HepG2 (cell line): ENCODE measurements at regions not wholly inside any gene's neighbourhood (a gene's known extent, or its start where the extent isn't known, plus 50 kb on each side); places are given as distances from the start of the nearest gene placed in this dataset.

Experiments used
- CREB1 ChIP-seq, 2 experiments: fragments of 450-650 bp in 1 of 2; IDR thresholded peaks; 2 replicates each; pipeline ENCODE4 v1.6.1; 2016 to 2017; ENCODE audit warnings: control low read depth in 1 of 2, mild to moderate bottlenecking in 1 of 2, missing compliant biosample characterization in 1 of 2, missing genetic modification characterization in 1 of 2
- CTCF ChIP-seq: sonication (generic); formaldehyde crosslinking; IDR thresholded peaks from 2 replicates; pipeline ENCODE4 v1.5.0; 2020; ENCODE audit warnings: mild to moderate bottlenecking, missing genetic modification reagents, moderate library complexity
- HES4 ChIP-seq: sonication (generic); formaldehyde crosslinking; IDR thresholded peaks from 2 replicates; pipeline ENCODE4 v1.9.0; 2021; ENCODE audit warnings: mild to moderate bottlenecking, missing genetic modification reagents, borderline replicate concordance
- THYN1 ChIP-seq: sonication (generic); formaldehyde crosslinking; IDR thresholded peaks from 2 replicates; pipeline ENCODE4 v1.8.1; 2023; ENCODE audit warnings: low read depth, mild to moderate bottlenecking, moderate library complexity, missing genetic modification reagents, borderline replicate concordance
- ZNF609 ChIP-seq: sonication (generic); formaldehyde crosslinking; IDR thresholded peaks from 2 replicates; pipeline ENCODE4 v1.4.0; 2020; ENCODE audit warnings: mild to moderate bottlenecking, missing genetic modification reagents, borderline replicate concordance

- TF ChIP-seq CREB1 (IDR thresholded peaks at IDR 0.05) (no peak), CREB1 (CRISPR knock-in tag; IDR thresholded peaks at IDR 0.05) (no peak), CTCF (CRISPR knock-in tag) (no peak), ZNF609 (CRISPR knock-in tag) (no peak), THYN1 (no peak), HES4 (no peak)
Observed at GRCh38 chr5:98442448-98442847, 331.0 kb upstream of the RGMB start.
